ENCODE measurements at regions not wholly inside any gene's neighbourhood (a gene's known extent, or its start where the extent isn't known, plus 50 kb on each side); places are given as distances from the start of the nearest gene placed in this dataset.

GRCh38 chr9:73531051-73531532 is 379.4 kb downstream of the ANXA1 start:
- no peaks in the 10 kb centered on the region for H3K9me3 Mint-ChIP-seq
- H3K27ac Mint-ChIP-seq: no peak overlapping the region
- no peaks in the 10 kb centered on the region for H3K4me1 Mint-ChIP-seq (ENCODE audit: low read depth)
- no peaks in the 10 kb centered on the region for H3K36me3 Mint-ChIP-seq (ENCODE audit: low read depth)
- no peaks in the 10 kb centered on the region for H3K27me3 Mint-ChIP-seq
- intact Hi-C loops (cut with micrococcal nuclease): no loop called here
- no peak overlapping the region for H3K4me3 Mint-ChIP-seq

- Mint-ChIP-seq H3K36me3 (ENCODE audit: low read depth) (no peaks in the 10 kb centered on the region), H3K4me1 (ENCODE audit: low read depth) (no peaks in the 10 kb centered on the region), H3K9me3 (no peaks in the 10 kb centered on the region), H3K4me3 (no peak overlapping the region), H3K27me3 (no peaks in the 10 kb centered on the region), H3K27ac (no peak overlapping the region)
- intact Hi-C loops (cut with micrococcal nuclease): no loop called here
Observed at GRCh38 chr9:73531658-73532057, 380.0 kb downstream of the ANXA1 start.

- Mint-ChIP-seq H3K36me3 (ENCODE audit: low read depth) (no peaks in the 10 kb centered on the region), H3K27me3 (no peaks in the 10 kb centered on the region), H3K27ac (no peak overlapping the region), H3K4me1 (ENCODE audit: low read depth) (no peaks in the 10 kb centered on the region), H3K9me3 (no peaks in the 10 kb centered on the region), H3K4me3 (no peak overlapping the region)
- intact Hi-C loops (cut with micrococcal nuclease): no loop called here
Observed at GRCh38 chr9:73532985-73533384, 381.3 kb downstream of the ANXA1 start.

- Mint-ChIP-seq H3K27me3 (no peaks in the 10 kb centered on the region), H3K27ac (no peak overlapping the region), H3K4me3 (no peak overlapping the region), H3K9me3 (no peaks in the 10 kb centered on the region), H3K4me1 (ENCODE audit: low read depth) (no peaks in the 10 kb centered on the region), H3K36me3 (ENCODE audit: low read depth) (no peaks in the 10 kb centered on the region)
- intact Hi-C loops (cut with micrococcal nuclease): no loop called here
Observed at GRCh38 chr9:73536403-73536802, 384.7 kb downstream of the ANXA1 start.

- intact Hi-C loops (cut with micrococcal nuclease): no loop called here
- Mint-ChIP-seq H3K4me1 (ENCODE audit: low read depth) (no peaks in the 10 kb centered on the region), H3K4me3 (no peak overlapping the region), H3K36me3 (ENCODE audit: low read depth) (no peaks in the 10 kb centered on the region), H3K27me3 (no peaks in the 10 kb centered on the region), H3K27ac (no peak overlapping the region), H3K9me3 (no peaks in the 10 kb centered on the region)
Observed at GRCh38 chr9:73537561-73537960, 385.9 kb downstream of the ANXA1 start.

- Mint-ChIP-seq H3K4me1 (ENCODE audit: low read depth) (no peaks in the 10 kb centered on the region), H3K9me3 (no peaks in the 10 kb centered on the region), H3K27ac (no peak overlapping the region), H3K27me3 (no peaks in the 10 kb centered on the region), H3K36me3 (ENCODE audit: low read depth) (no peaks in the 10 kb centered on the region), H3K4me3 (no peak overlapping the region)
- intact Hi-C loops (cut with micrococcal nuclease): no loop called here
Observed at GRCh38 chr9:73539881-73540390, 388.3 kb downstream of the ANXA1 start.

- intact Hi-C loops (cut with micrococcal nuclease): no loop called here
Observed at GRCh38 chr9:73541923-73542322, 390.3 kb downstream of the ANXA1 start.

GRCh38 chr9:73543727-73544126 is 392.1 kb downstream of the ANXA1 start:
- intact Hi-C loops (cut with micrococcal nuclease): no loop called here
- no peak overlapping the region for H3K27ac Mint-ChIP-seq
- H3K27me3 Mint-ChIP-seq: no peaks in the 10 kb centered on the region
- H3K4me3 Mint-ChIP-seq: no peak overlapping the region
- no peaks in the 10 kb centered on the region for H3K4me1 Mint-ChIP-seq (ENCODE audit: low read depth)
- H3K36me3 Mint-ChIP-seq (ENCODE audit: low read depth): no peaks in the 10 kb centered on the region
- H3K9me3 Mint-ChIP-seq: no peaks in the 10 kb centered on the region

More at GRCh38 chr9:73541923-73542322, 390.3 kb downstream of the ANXA1 start:
- Mint-ChIP-seq H3K36me3 (ENCODE audit: low read depth) (no peaks in the 10 kb centered on the region), H3K4me3 (no peak overlapping the region), H3K4me1 (ENCODE audit: low read depth) (no peaks in the 10 kb centered on the region), H3K27me3 (no peaks in the 10 kb centered on the region), H3K9me3 (no peaks in the 10 kb centered on the region), H3K27ac (no peak overlapping the region)

- Mint-ChIP-seq H3K9me3 (no peaks in the 10 kb centered on the region), H3K36me3 (ENCODE audit: low read depth) (no peaks in the 10 kb centered on the region), H3K4me1 (ENCODE audit: low read depth) (no peaks in the 10 kb centered on the region), H3K27me3 (no peaks in the 10 kb centered on the region), H3K27ac (no peak overlapping the region), H3K4me3 (no peak overlapping the region)
- intact Hi-C loops (cut with micrococcal nuclease): no loop called here
Observed at GRCh38 chr9:73548201-73548600, 396.5 kb downstream of the ANXA1 start.

GRCh38 chr9:73549991-73550390 is 398.3 kb downstream of the ANXA1 start:
- Mint-ChIP-seq H3K4me1 (ENCODE audit: low read depth) (no peaks in the 10 kb centered on the region), H3K4me3 (no peak overlapping the region), H3K9me3 (no peaks in the 10 kb centered on the region), H3K36me3 (ENCODE audit: low read depth) (no peaks in the 10 kb centered on the region), H3K27ac (no peak overlapping the region), H3K27me3 (no peaks in the 10 kb centered on the region)
- intact Hi-C loops (cut with micrococcal nuclease): no loop called here

GRCh38 chr9:73553295-73553694 is 401.6 kb downstream of the ANXA1 start:
- intact Hi-C loops (cut with micrococcal nuclease): no loop called here
- no peak overlapping the region for H3K27ac Mint-ChIP-seq
- H3K9me3 Mint-ChIP-seq: no peaks in the 10 kb centered on the region
- H3K4me3 Mint-ChIP-seq: no peak overlapping the region
- H3K4me1 Mint-ChIP-seq (ENCODE audit: low read depth): no peaks in the 10 kb centered on the region
- no peaks in the 10 kb centered on the region for H3K36me3 Mint-ChIP-seq (ENCODE audit: low read depth)
- no peaks in the 10 kb centered on the region for H3K27me3 Mint-ChIP-seq

GRCh38 chr9:73558471-73558870 is 406.8 kb downstream of the ANXA1 start:
- H3K36me3 Mint-ChIP-seq (ENCODE audit: low read depth): no peaks in the 10 kb centered on the region
- intact Hi-C loops (cut with micrococcal nuclease): no loop called here
- H3K4me1 Mint-ChIP-seq (ENCODE audit: low read depth): no peaks in the 10 kb centered on the region
- no peaks in the 10 kb centered on the region for H3K27me3 Mint-ChIP-seq
- H3K27ac Mint-ChIP-seq: no peak overlapping the region
- H3K4me3 Mint-ChIP-seq: no peak overlapping the region
- H3K9me3 Mint-ChIP-seq: no peaks in the 10 kb centered on the region

GRCh38 chr9:73565026-73565425 is 413.4 kb downstream of the ANXA1 start:
- H3K4me1 Mint-ChIP-seq (ENCODE audit: low read depth): no peaks in the 10 kb centered on the region
- no peaks in the 10 kb centered on the region for H3K27me3 Mint-ChIP-seq
- no peaks in the 10 kb centered on the region for H3K9me3 Mint-ChIP-seq
- no peak overlapping the region for H3K4me3 Mint-ChIP-seq
- intact Hi-C loops (cut with micrococcal nuclease): no loop called here
- H3K27ac Mint-ChIP-seq: no peak overlapping the region
- H3K36me3 Mint-ChIP-seq (ENCODE audit: low read depth): no peaks in the 10 kb centered on the region

GRCh38 chr9:73565833-73566465 is 414.3 kb downstream of the ANXA1 start:
- intact Hi-C loops (cut with micrococcal nuclease): no loop called here
- Mint-ChIP-seq H3K27me3 (no peaks in the 10 kb centered on the region), H3K4me3 (no peak overlapping the region), H3K36me3 (ENCODE audit: low read depth) (no peaks in the 10 kb centered on the region), H3K9me3 (no peaks in the 10 kb centered on the region), H3K4me1 (ENCODE audit: low read depth) (no peaks in the 10 kb centered on the region), H3K27ac (no peak overlapping the region)

GRCh38 chr9:73566627-73567026 is 415.0 kb downstream of the ANXA1 start:
- Mint-ChIP-seq H3K27me3 (no peaks in the 10 kb centered on the region), H3K4me1 (ENCODE audit: low read depth) (no peaks in the 10 kb centered on the region), H3K4me3 (no peak overlapping the region), H3K36me3 (ENCODE audit: low read depth) (no peaks in the 10 kb centered on the region), H3K27ac (no peak overlapping the region), H3K9me3 (no peaks in the 10 kb centered on the region)
- intact Hi-C loops (cut with micrococcal nuclease): no loop called here
